Lung (tissue), 11 donors: ENCODE measurements at regions not wholly inside any gene's neighbourhood (a gene's known extent, or its start where the extent isn't known, plus 50 kb on each side); places are given as distances from the start of the nearest gene placed in this dataset.
A peak's percentile ranks its signal among the peaks of the same experiment; 100 is the strongest.

Experiments
- ATAC-seq: fragments of 200-7000 bp; cut with Tn5 transposase; one replicate; pipeline ENCODE4 v1.9.1; 2020; ENCODE audit warnings: moderate number of reproducible peaks; ENCODE audit not compliant: insufficient read depth, low FRiP score
- DNase-seq, 3 donors: peaks; one replicate each; pipeline ENCODE4 v3.0.0-alpha.2; 2013 to 2017
- H3K27ac ChIP-seq, 2 donors: one replicate each; pipeline ENCODE4 v1.5.1; 2013; ENCODE audit warnings: mild to moderate bottlenecking in 2 of 2, moderate library complexity in 2 of 2, control low read depth in 1 of 2, inconsistent platforms in 1 of 2, low read depth in 1 of 2, low read length in 1 of 2
- H3K27me3 ChIP-seq, 3 donors: one replicate each; pipeline ENCODE4 v1.5.1; 2013; ENCODE audit warnings: low read length in 2 of 3; ENCODE audit not compliant: control insufficient read depth in 3 of 3, insufficient read depth in 3 of 3
- H3K36me3 ChIP-seq, 4 donors: one replicate each; pipeline ENCODE4 v1.5.1; 2013; ENCODE audit warnings: low read length in 4 of 4, mild to moderate bottlenecking in 1 of 4, moderate library complexity in 1 of 4; ENCODE audit not compliant: control insufficient read depth in 4 of 4, insufficient read depth in 4 of 4
- H3K4me1 ChIP-seq, 5 donors: one replicate each; pipeline ENCODE4 v1.5.1; 2013; ENCODE audit warnings: low read length in 5 of 5, mild to moderate bottlenecking in 2 of 5, moderate library complexity in 1 of 5; ENCODE audit not compliant: control insufficient read depth in 5 of 5, insufficient read depth in 5 of 5
- H3K4me3 ChIP-seq: one replicate; pipeline ENCODE4 v1.5.1; 2013; ENCODE audit warnings: mild to moderate bottlenecking, control low read depth, moderate library complexity
- H3K9ac ChIP-seq, 2 donors: one replicate each; pipeline ENCODE4 v1.5.1; 2013; ENCODE audit warnings: low read length in 2 of 2, control low read depth in 1 of 2; ENCODE audit not compliant: insufficient read depth in 1 of 2
- H3K9me3 ChIP-seq, 4 donors: one replicate each; pipeline ENCODE4 v1.5.1; 2013; ENCODE audit warnings: low read length in 3 of 4, mild to moderate bottlenecking in 1 of 4, moderate library complexity in 1 of 4; ENCODE audit not compliant: control insufficient read depth in 4 of 4, insufficient read depth in 3 of 4
- CTCF ChIP-seq: IDR thresholded peaks from 2 replicates; pipeline ENCODE4 v1.5.1; 2012; ENCODE audit warnings: mild to moderate bottlenecking; ENCODE audit errors: control extremely low read depth, extremely low read depth
- WGBS, 2 donors: extraction: QIAGEN DNeasy Blood & Tissue Kit; methylation state at CpG; one replicate each; pipeline ENCODE4 v1.1.7; 2013; 5-methylcytosine and 5-hydroxymethylcytosine counted together
- donor health status: control.
- donor health status: control.
- donor health status: Bipolar disorder and iron deficiency.
- donor health status: healthy.
- donor health status: DM: yes; HTN: yes; CAD: no.

- ATAC-seq (no peak), DNase-seq (no peak)
- TF ChIP-seq CTCF = no peak
- Histone ChIP-seq H3K9ac (no peak overlapping the region), H3K4me3 (no peak overlapping the region), H3K36me3 (no peaks in the 10 kb centered on the region), H3K4me1 (peaks cover 0 to 28% (median 0%) of the 10 kb centered on the region in 5 donors), H3K9me3 (no peaks in the 10 kb centered on the region), H3K27ac (no peak overlapping the region), H3K27me3 (no peaks in the 10 kb centered on the region)
- WGBS, 2 donors = 88 to 94% methylated on average over 5 of the region's 6 CpGs
Measured at GRCh38 chr2:65599693-65600092, 167.3 kb upstream of the SPRED2 start.

- DNase-seq = peak in 2 of 3 donors; percentile 65 to 67
- H3K9ac ChIP-seq = no peak overlapping the region
- H3K4me1 ChIP-seq = peaks cover 0 to 28% (median 0%) of the 10 kb centered on the region in 5 donors
- no peaks in the 10 kb centered on the region for H3K36me3 ChIP-seq
- H3K4me3 ChIP-seq = no peak overlapping the region
- no peaks in the 10 kb centered on the region for H3K27me3 ChIP-seq
- TF ChIP-seq CTCF = no peak
- no peak overlapping the region for H3K27ac ChIP-seq
- ATAC-seq = no peak
- 61 to 69% methylated on average over 1 of the region's 1 CpG for WGBS, 2 donors
- no peaks in the 10 kb centered on the region for H3K9me3 ChIP-seq
Measured at GRCh38 chr2:65598996-65599395, 166.6 kb upstream of the SPRED2 start.

GRCh38 chr2:65598264-65598663, 165.9 kb upstream of the SPRED2 start:
- ATAC-seq (no peak), DNase-seq (peak in 2 of 3 donors; percentile 81 to 82)
- Histone ChIP-seq H3K27ac (no peak overlapping the region), H3K4me1 (peaks cover 0 to 28% (median 0%) of the 10 kb centered on the region in 5 donors), H3K9ac (peak overlapping the region in 1 of 2 donors; percentile 2), H3K4me3 (no peak overlapping the region), H3K36me3 (no peaks in the 10 kb centered on the region), H3K9me3 (no peaks in the 10 kb centered on the region), H3K27me3 (no peaks in the 10 kb centered on the region)
- WGBS, 2 donors = 72 to 84% methylated on average over 4 of the region's 4 CpGs
- no peak for TF ChIP-seq CTCF

- no peak for ATAC-seq
- H3K9me3 ChIP-seq = peaks cover 0 to 1% (median 0%) of the 10 kb centered on the region in 4 donors
Measured at GRCh38 chr2:65595630-65596029, 163.2 kb upstream of the SPRED2 start.

More at GRCh38 chr2:65595630-65596029, 163.2 kb upstream of the SPRED2 start:
- Histone ChIP-seq H3K36me3 (no peaks in the 10 kb centered on the region), H3K4me1 (peaks cover 0 to 28% (median 0%) of the 10 kb centered on the region in 5 donors), H3K4me3 (no peak overlapping the region), H3K27me3 (no peaks in the 10 kb centered on the region), H3K9ac (no peak overlapping the region), H3K27ac (no peak overlapping the region)
- TF ChIP-seq CTCF = no peak
- DNase-seq = no peak
